Vagina (tissue), 2 donors: ENCODE measurements at regions not wholly inside any gene's neighbourhood (a gene's known extent, or its start where the extent isn't known, plus 50 kb on each side); places are given as distances from the start of the nearest gene placed in this dataset.

Source experiments
- DNase-seq, 2 donors: peaks; one replicate each; pipeline ENCODE4 v3.0.0-alpha.2; 2017; ENCODE audit errors: extremely low spot score in 2 of 2
- H3K27ac ChIP-seq: fragments of 200-600 bp; sonication (generic); one replicate; pipeline ENCODE4 v1.5.1; 2019
- H3K27me3 ChIP-seq: fragments of 200-600 bp; sonication (generic); one replicate; pipeline ENCODE4 v1.5.1; 2019
- H3K36me3 ChIP-seq, 2 donors: fragments of 200-600 bp; sonication (generic); one replicate each; pipeline ENCODE4 v1.5.1; 2017 to 2019
- H3K4me1 ChIP-seq: fragments of 200-600 bp; sonication (generic); one replicate; pipeline ENCODE4 v1.5.1; 2019
- H3K4me3 ChIP-seq, 2 donors: fragments of 200-600 bp; sonication (generic); 1 replicate in 1 of 2; 2 replicates in 1 of 2; pipeline ENCODE4 v1.5.1; 2016 to 2019
- H3K9me3 ChIP-seq: fragments of 200-600 bp; sonication (generic); one replicate; pipeline ENCODE4 v1.5.1; 2019
- CTCF ChIP-seq, 3 experiments: fragments of 450-650 bp in 2 of 3; fragments of 200-600 bp in 1 of 3; sonication (generic) in 1 of 3; IDR thresholded peaks; one replicate each; pipeline ENCODE4 v1.5.1; 2017 to 2019; ENCODE audit warnings: antibody characterized with exemption in 3 of 3, mild to moderate bottlenecking in 2 of 3, moderate library complexity in 2 of 3
- POLR2A ChIP-seq, 2 donors: fragments of 450-650 bp; IDR thresholded peaks; one replicate each; pipeline ENCODE4 v1.6.1; 2017; ENCODE audit warnings: antibody characterized with exemption in 2 of 2, mild to moderate bottlenecking in 2 of 2, moderate library complexity in 2 of 2
- POLR2AphosphoS5 ChIP-seq, 2 donors: sonication (generic); formaldehyde crosslinking; IDR thresholded peaks; one replicate each; pipeline ENCODE4 v1.9.0; 2017; ENCODE audit warnings: antibody characterized with exemption in 2 of 2, mild to moderate bottlenecking in 2 of 2, low read depth in 1 of 2; ENCODE audit not compliant: insufficient read depth in 1 of 2
- intact Hi-C: fragments of 100-400 bp; cut with DNase I; formaldehyde crosslinking; loops from one replicate; pipeline ENCODE4 v1.15.1; 2023

- no peak for DNase-seq
- H3K27ac ChIP-seq: no peak overlapping the region
- intact Hi-C loops: no loop called here
- no peaks in the 10 kb centered on the region for H3K36me3 ChIP-seq
- no peaks in the 10 kb centered on the region for H3K27me3 ChIP-seq
- no peaks in the 10 kb centered on the region for H3K9me3 ChIP-seq
- no peaks in the 10 kb centered on the region for H3K4me1 ChIP-seq
- H3K4me3 ChIP-seq: no peak overlapping the region
- TF ChIP-seq POLR2AphosphoS5 (IDR thresholded peaks at IDR 0.05; ENCODE audit: insufficient read depth in 1 of 2, low read depth in 1 of 2): no peak
- TF ChIP-seq POLR2A (IDR thresholded peaks at IDR 0.05): no peak
- no peak for TF ChIP-seq CTCF (IDR thresholded peaks at IDR 0.05)
Measured at GRCh38 chr9:118223111-118223510, 518.9 kb downstream of the TLR4 start.

- no peak overlapping the region for H3K27ac ChIP-seq
- intact Hi-C loops: no loop called here
- no peaks in the 10 kb centered on the region for H3K27me3 ChIP-seq
- no peak overlapping the region for H3K4me3 ChIP-seq
- DNase-seq: no peak
- no peaks in the 10 kb centered on the region for H3K9me3 ChIP-seq
- no peaks in the 10 kb centered on the region for H3K4me1 ChIP-seq
- H3K36me3 ChIP-seq: no peaks in the 10 kb centered on the region
- no peak for TF ChIP-seq POLR2A (IDR thresholded peaks at IDR 0.05)
Measured at GRCh38 chr9:118230329-118230728, 526.1 kb downstream of the TLR4 start.

GRCh38 chr9:118236625-118237024 lies 532.4 kb downstream of the TLR4 start:
- no peaks in the 10 kb centered on the region for H3K9me3 ChIP-seq
- no peak for DNase-seq
- TF ChIP-seq POLR2AphosphoS5 (IDR thresholded peaks at IDR 0.05; ENCODE audit: insufficient read depth in 1 of 2, low read depth in 1 of 2): no peak
- TF ChIP-seq CTCF (IDR thresholded peaks at IDR 0.05): no peak
- TF ChIP-seq POLR2A (IDR thresholded peaks at IDR 0.05): no peak
- no peaks in the 10 kb centered on the region for H3K4me1 ChIP-seq
- no peak overlapping the region for H3K4me3 ChIP-seq
- intact Hi-C loops: no loop called here
- H3K36me3 ChIP-seq: no peaks in the 10 kb centered on the region
- no peaks in the 10 kb centered on the region for H3K27me3 ChIP-seq
- H3K27ac ChIP-seq: no peak overlapping the region

- Histone ChIP-seq H3K27ac (no peak overlapping the region), H3K27me3 (no peaks in the 10 kb centered on the region), H3K4me3 (no peak overlapping the region), H3K9me3 (no peaks in the 10 kb centered on the region), H3K4me1 (no peaks in the 10 kb centered on the region), H3K36me3 (no peaks in the 10 kb centered on the region)
- no peak for TF ChIP-seq POLR2AphosphoS5 (IDR thresholded peaks at IDR 0.05; ENCODE audit: insufficient read depth in 1 of 2, low read depth in 1 of 2)
- TF ChIP-seq CTCF (IDR thresholded peaks at IDR 0.05): no peak
- TF ChIP-seq POLR2A (IDR thresholded peaks at IDR 0.05): no peak
- no peak for DNase-seq
- intact Hi-C loops: no loop called here
Measured at GRCh38 chr9:118238139-118238538, 533.9 kb downstream of the TLR4 start.

- DNase-seq: no peak
- H3K27ac ChIP-seq: no peak overlapping the region
- no peak for TF ChIP-seq POLR2A (IDR thresholded peaks at IDR 0.05)
- no peaks in the 10 kb centered on the region for H3K9me3 ChIP-seq
- no peaks in the 10 kb centered on the region for H3K4me1 ChIP-seq
- H3K36me3 ChIP-seq: no peaks in the 10 kb centered on the region
- no peak overlapping the region for H3K4me3 ChIP-seq
- H3K27me3 ChIP-seq: no peaks in the 10 kb centered on the region
- intact Hi-C loops: no loop called here
Measured at GRCh38 chr9:118252027-118252426, 547.8 kb downstream of the TLR4 start.

- no peaks in the 10 kb centered on the region for H3K36me3 ChIP-seq
- H3K4me3 ChIP-seq: no peak overlapping the region
- H3K4me1 ChIP-seq: no peaks in the 10 kb centered on the region
- no peaks in the 10 kb centered on the region for H3K27me3 ChIP-seq
- intact Hi-C loops: no loop called here
- no peaks in the 10 kb centered on the region for H3K9me3 ChIP-seq
- TF ChIP-seq POLR2A (IDR thresholded peaks at IDR 0.05) (no peak), CTCF (IDR thresholded peaks at IDR 0.05) (no peak), POLR2AphosphoS5 (IDR thresholded peaks at IDR 0.05; ENCODE audit: insufficient read depth in 1 of 2, low read depth in 1 of 2) (no peak)
- no peak for DNase-seq
- H3K27ac ChIP-seq: no peak overlapping the region
Measured at GRCh38 chr9:118262191-118262590, 558.0 kb downstream of the TLR4 start.
